HT1080 (cell line): ENCODE measurements at regions not wholly inside any gene's neighbourhood (a gene's known extent, or its start where the extent isn't known, plus 50 kb on each side); places are given as distances from the start of the nearest gene placed in this dataset.

Source experiments
- DNase-seq: peaks from one replicate; pipeline ENCODE4 v3.0.0-alpha.2; 2015; ENCODE audit warnings: low read depth

GRCh38 chr13:106351251-106351650, 184.2 kb downstream of the EFNB2 start:
- no peak for DNase-seq

DNA sequence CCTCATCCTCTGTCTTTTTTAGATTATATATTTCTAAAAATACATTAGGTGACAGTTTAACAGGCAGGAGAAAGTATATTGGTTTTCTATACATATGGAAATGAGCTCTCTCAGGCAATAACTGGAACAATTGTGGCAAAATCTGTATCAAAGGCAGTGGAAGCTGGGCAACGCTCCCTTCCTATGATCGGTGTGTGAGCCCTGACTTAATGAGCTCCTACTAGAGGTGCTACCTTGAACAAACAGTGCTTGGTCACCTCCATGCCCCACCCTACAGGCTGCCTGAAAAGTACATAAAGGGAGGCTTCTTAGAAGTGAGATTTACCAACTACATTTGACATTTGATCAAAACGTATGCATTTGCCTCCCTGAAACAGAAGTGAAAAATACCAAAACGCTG, 185.3 kb downstream of the EFNB2 start:
- DNase-seq, result no peak

DNA sequence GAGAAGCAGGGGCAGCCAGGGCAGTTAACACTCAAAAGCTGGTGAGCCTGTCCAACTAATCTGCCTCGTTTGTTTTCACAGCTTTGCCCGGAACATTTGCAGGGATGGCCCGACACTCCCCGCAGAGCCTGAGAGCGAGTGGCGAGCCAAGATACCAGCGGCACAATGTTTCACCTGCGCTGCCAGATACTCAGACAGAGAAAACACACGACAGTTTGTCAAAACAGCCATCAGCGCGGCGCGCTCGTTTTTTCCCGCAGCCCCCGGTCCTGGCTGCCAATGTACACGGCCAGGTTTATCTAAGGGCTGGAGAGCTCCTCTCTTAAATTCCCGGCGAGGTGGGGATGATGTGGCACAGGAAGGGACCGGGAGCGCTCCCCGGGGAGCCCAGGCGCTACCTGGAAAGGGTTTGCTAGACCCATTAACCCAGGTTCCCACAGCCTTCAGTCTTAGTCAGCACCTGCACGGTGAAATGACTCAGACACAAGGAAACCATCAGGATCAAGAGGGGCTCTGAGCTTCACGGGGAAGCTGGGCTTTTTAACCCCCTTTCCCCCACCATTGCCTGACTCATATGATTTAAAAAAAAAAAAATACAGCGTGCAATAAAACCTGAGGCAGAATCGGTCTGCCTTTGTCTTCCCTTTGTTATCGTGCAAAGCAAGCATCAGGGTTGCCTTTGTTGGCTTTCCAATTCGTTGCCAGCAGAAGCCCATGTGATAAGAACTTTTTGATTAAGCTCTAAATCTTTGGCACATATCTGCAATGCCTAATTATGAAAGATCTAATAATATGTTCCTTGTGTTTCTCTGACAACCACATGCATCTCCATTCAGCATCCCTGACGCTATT, 186.2 kb downstream of the EFNB2 start:
- DNase-seq, result peak; percentile 92

DNA sequence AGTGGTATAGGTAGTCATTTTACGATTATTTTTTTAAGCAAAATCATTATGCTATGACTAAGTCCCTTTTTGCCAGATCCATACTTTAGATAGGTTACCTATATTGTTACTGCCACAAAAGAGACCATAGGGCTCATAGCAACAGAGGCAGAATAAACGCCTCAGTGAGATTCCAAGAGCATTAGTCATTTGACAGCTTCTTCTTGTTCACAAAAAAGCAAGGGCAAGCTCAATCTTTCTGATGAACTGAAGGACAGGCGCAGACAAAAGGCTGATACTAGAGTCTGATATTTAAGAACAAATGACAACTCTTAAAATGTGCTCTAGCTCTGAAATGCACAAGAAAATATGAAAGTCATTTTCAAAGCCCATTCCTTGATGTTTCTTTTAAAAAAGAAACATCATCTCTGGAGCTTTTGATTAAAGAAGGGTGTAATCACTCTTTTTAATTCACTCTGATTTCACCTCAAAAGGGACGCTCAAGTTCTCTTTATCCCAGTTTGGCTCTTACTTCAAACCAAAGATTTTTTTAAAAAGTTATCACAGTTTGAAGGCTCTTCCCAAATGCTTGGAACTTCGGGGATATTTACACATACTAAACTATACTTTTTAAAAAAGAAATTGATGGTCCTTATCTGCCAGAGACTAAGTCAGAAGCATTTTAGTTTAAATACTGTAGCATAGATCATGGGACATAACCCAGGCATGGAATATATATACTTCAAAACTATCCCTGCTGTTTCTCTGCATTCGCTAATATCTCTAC, 187.2 kb downstream of the EFNB2 start:
- DNase-seq, result peak; percentile 86

DNA sequence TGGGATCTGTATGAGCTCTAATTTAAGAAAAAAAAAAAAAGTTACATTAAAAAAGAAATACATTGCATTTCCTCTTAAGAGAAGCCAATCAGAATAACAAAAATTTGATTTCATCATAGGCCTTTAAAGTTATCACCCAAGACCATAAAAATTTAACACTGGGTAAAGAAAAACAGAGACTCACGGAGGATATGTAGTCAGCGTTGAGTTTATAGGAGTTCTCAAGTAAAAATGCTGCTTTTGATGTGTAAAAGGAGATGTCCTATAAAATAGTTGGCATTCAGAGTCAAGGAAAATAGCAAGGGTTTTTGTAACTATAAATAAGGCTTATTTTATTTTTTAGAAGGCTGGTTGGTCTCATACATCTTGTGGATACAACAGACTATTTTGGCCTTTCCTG, 191.1 kb downstream of the EFNB2 start:
- no peak for DNase-seq

DNA sequence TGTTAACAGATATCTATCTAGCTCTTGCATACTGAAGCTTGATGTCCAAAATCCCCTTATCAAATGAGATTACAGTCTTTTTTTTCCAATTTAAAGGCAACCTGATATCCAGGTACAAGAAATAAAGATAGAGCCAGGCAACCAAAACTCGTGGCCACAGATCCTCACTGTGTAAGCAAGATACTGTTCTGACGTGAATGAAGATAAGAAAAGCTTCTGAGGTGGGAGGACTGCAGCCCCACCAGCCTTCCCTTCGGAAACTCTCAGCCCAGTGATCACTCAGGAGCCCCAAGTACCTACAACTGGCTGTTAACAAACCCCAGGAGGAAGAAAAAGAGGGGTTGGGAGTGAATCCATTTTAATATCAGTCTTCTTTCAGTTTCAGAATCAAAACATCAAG, 191.6 kb downstream of the EFNB2 start:
- no peak for DNase-seq

DNA sequence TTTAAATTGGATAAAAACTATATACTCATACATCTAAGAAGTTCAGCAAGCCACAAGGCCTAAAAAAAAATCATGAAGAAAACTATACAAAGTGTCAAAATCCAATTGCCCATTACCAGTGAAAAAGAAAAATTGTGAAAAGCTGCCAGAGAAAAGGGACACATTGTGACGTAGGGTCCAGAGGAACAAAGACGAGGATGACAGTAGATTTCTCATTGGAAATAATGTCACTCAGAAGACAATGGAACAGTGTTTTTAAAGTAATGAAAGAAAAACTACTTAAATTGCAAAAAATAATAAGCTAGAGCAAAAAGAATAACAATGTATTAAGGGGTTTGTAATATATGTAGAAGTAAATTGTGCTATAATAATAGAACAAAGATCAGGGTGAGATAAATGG, 195.2 kb downstream of the EFNB2 start:
- no peak for DNase-seq

DNA sequence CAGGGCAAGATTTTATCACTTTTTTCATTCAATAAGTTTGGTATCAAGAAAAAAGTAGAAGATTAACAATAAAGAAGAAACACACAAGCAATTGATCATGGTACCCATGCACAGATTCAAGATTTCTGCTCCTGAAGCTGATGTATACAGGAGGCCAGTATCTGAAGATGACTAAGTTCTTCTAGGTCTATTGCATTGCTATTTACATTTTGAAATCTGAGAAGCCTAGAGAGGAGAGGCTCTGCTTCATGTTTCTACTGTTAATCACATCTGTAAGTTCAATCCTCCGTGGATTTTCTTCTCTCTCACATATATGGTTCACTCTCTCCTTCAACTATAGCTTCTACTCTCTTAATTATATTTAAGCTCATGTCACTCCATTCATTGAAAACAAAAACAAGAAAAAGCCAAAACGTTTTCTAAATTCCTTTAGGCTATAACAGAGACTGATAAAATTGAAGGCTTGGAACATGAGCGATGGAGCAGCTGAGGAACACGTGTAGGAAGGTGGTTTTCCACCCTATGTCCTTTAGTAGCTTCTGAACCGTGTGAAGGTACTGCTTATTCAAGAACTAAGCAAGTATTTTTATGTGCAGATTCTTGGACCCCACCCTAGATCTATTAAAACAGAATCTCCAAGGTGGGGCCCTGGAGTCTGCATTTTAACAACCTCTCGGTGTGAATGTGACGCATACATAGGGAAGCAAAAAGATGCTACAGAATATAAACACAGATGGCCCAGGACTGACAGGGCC, 198.2 kb downstream of the EFNB2 start:
- peak; percentile 23 for DNase-seq

DNA sequence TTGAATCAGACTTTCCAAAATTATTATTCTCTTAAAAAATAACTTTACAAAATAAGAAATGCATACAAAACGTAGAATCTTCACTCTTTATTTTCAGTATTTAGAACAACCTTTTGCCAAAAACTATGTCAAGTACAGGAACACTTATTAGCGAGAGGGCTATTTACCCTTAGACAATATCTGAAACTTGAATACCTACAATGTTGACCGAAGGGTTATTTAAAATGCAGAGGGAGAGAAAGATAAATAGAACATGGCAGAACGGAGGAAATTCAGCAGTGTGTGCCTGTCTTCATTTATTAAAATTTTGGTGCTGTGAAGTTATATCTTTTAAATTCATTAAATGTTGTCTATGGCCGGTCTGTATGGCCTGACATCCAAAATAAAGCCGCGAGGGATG, 198.8 kb downstream of the EFNB2 start:
- no peak for DNase-seq

DNA sequence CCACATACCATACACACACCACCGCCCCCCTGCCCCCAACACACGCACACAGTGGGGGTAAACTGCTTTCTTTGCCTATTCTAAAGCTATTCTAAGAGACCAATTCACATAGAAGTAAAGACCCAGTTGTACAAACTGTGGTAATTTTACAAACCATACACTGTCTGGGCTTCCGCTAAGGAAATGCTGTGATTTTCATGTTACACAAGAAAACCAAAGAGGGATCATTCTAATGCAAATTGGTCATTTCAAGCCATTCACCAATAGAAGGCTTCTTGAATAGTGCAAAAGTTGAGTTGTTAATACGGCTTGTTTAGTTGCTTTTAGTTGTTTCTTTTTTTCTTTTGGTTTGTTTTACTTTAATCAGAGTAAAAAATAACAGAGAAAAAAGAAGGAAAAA, 202.8 kb downstream of the EFNB2 start:
- DNase-seq, result no peak

DNA sequence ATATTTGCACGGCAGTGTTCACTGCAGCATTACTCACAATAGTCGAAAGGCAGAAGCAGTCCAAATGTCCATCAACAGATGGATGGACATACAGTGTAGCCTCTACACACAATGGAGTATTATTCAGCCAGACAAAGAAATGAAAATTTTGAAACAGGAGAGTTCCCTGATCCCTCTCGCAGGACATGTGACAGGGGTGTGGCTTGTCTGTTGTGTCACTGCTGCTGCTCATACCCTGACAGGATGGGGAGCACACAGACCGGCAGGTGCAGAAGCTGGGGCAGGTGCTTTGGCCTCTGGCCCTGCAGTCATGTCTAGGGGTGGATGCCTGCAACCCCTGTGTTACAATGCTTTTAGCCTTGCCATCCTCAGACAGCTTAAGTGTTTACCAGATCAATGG, 204.3 kb downstream of the EFNB2 start:
- no peak for DNase-seq

- DNase-seq, result no peak
Measured at GRCh38 chr13:106329941-106330340, 205.5 kb downstream of the EFNB2 start.

DNA sequence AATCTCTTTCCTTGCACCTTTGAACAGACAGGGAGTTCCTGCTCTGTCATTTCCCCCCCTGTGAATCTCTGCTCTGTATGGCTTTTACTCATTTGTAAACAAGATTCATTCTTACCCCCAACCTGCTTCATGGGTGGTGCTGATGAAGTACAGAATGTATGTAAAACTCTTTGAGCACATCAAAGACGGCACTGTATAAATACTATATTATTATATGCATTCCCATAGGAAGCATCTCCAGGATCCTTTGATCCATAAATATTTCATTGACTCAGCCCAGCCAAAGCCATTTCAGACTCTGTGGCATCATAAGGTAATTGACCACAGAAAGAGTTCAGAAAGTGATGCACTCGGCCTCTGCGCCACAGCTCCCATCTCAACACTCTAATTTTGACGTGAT, 208.7 kb downstream of the EFNB2 start:
- no peak for DNase-seq

DNA sequence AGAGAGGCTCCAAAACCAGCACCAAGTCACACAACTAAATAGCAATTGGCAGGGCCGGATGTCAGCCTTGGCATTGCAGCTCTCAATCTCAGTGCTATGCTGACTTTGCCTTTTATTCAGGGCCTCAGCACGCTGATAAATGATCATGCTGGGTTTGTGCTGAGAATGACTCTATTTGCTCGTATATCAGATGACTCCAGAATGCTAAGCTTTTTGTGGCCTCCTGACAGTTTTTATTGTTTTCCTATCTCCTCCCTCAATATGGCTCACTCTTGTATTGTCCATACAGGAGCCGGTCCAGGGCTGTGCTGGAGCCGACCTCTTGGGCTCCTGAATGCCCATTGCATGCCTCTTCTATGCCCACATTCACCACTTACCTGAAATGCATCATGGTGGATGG, 211.0 kb downstream of the EFNB2 start:
- no peak for DNase-seq

GRCh38 chr13:106322628-106323027, 212.8 kb downstream of the EFNB2 start:
- no peak for DNase-seq

GRCh38 chr13:106318941-106319411, 216.5 kb downstream of the EFNB2 start:
- DNase-seq, result peak; percentile 97

DNA sequence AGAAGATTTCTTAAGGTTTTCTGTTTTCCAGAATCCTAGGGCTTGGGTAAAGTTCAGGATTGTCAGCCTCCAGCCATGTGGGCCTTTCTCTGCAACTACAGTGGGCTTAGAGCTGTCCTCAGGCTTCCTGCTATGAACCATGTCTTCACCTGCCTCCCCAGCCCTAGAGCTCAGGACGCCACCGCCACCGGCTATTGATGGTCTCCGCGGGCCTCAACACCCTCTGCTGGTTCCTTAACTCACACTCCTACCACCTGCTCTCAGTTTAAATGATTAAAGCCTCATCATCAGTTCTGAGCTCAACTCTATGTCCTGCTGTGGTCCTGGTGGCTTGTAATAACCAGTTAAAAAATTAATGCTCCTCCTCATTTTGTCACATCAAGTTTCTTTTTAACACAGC, 221.0 kb downstream of the EFNB2 start:
- DNase-seq, result no peak

- no peak for DNase-seq
Measured at GRCh38 chr13:106311004-106311403, 224.5 kb downstream of the EFNB2 start.

DNA sequence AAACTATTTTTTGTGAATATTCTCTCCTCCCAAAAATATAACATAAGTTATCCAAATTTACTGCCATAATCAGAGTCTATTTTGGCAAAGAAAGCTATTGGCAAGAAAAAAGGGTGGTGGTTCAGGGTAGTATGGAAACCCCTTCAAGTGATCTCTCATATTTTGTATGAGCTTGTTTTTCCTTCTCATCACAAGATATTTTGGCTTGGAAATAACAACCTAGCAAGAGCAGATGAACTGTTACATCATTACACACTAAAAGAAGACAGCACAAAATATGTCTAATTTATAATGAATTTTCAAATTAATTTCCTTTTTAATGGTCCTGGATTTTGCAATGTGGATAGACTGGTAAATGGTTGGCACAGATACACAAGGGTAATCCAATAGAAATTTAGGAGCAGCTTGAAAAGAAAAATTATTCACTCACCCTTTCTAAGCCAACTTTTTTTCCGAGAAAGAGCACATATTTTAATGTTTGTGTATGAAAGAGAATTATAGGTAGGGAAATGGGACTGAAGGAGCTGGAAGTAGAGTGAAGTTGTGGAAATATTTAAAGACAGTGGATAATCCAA, 225.1 kb downstream of the EFNB2 start:
- no peak for DNase-seq

- no peak for DNase-seq
Measured at GRCh38 chr13:106306748-106307277, 228.6 kb downstream of the EFNB2 start.

DNA sequence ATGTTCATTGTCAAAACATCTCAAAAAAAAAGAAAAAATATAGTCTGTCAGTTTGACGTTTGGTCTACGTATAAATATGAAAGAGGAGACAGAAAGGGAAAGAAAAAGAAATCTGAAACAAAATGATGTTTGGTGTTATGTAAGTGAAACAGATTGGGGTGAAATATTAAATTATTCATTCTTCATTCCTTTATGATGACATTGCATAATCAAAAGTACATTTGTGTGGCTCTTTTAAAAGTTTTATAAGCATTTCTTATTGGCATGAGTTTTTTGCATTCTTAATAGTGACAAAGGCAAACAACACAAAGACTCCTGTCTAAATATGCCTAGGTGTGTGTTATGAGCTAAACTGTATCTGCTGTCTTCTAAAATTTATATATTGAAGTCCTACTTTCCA, 232.6 kb downstream of the EFNB2 start:
- no peak for DNase-seq
